ENCODE measurements at regions not wholly inside any gene's neighbourhood (a gene's known extent, or its start where the extent isn't known, plus 50 kb on each side); places are given as distances from the start of the nearest gene placed in this dataset.

GRCh38 chrX:69268611-69269010 lies 103.4 kb upstream of the PJA1 start:
- TF ChIP-seq CTCF (IDR thresholded peaks at IDR 0.05; ENCODE audit: insufficient read depth, low read depth, low read length, missing control alignments) = no peak
- no peak for DNase-seq (ENCODE audit: low read depth)
- no peak overlapping the region for H3K4me3 ChIP-seq (ENCODE audit: low read depth, low read length)

GRCh38 chrX:69264158-69264581 lies 98.9 kb upstream of the PJA1 start:
- no peak overlapping the region for H3K4me3 ChIP-seq (ENCODE audit: low read depth, low read length)
- TF ChIP-seq CTCF (IDR thresholded peaks at IDR 0.05; ENCODE audit: insufficient read depth, low read depth, low read length, missing control alignments) = no peak
- DNase-seq (ENCODE audit: low read depth) = no peak

- no peak for DNase-seq (ENCODE audit: low read depth)
- no peak for TF ChIP-seq CTCF (IDR thresholded peaks at IDR 0.05; ENCODE audit: insufficient read depth, low read depth, low read length, missing control alignments)
Measured at GRCh38 chrX:69263251-69263820, 98.1 kb upstream of the PJA1 start.

GRCh38 chrX:69262036-69262936 lies 97.0 kb upstream of the PJA1 start:
- no peak overlapping the region for H3K4me3 ChIP-seq (ENCODE audit: low read depth, low read length)
- DNase-seq (ENCODE audit: low read depth) = no peak
- no peak for TF ChIP-seq CTCF (IDR thresholded peaks at IDR 0.05; ENCODE audit: insufficient read depth, low read depth, low read length, missing control alignments)

More at GRCh38 chrX:69263251-69263820, 98.1 kb upstream of the PJA1 start:
- H3K4me3 ChIP-seq (ENCODE audit: low read depth, low read length) = no peak overlapping the region

GRCh38 chrX:69260169-69260568 lies 94.9 kb upstream of the PJA1 start:
- no peak for TF ChIP-seq CTCF (IDR thresholded peaks at IDR 0.05; ENCODE audit: insufficient read depth, low read depth, low read length, missing control alignments)
- no peak overlapping the region for H3K4me3 ChIP-seq (ENCODE audit: low read depth, low read length)
- no peak for DNase-seq (ENCODE audit: low read depth)

- H3K4me3 ChIP-seq (ENCODE audit: low read depth, low read length) = no peak overlapping the region
- no peak for DNase-seq (ENCODE audit: low read depth)
- no peak for TF ChIP-seq CTCF (IDR thresholded peaks at IDR 0.05; ENCODE audit: insufficient read depth, low read depth, low read length, missing control alignments)
Measured at GRCh38 chrX:69258893-69259292, 93.6 kb upstream of the PJA1 start.

Data from GM12865 (cell line).